Stimulated activated CD8-positive, alpha-beta memory T cell treated with anti-CD3 and anti-CD28 coated beads, Interleukin-7, amount 100 ng/mL, for 48 hours (primary cell): ENCODE measurements at regions not wholly inside any gene's neighbourhood (a gene's known extent, or its start where the extent isn't known, plus 50 kb on each side); places are given as distances from the start of the nearest gene placed in this dataset.
"Not testable (repeated sequence)": the region's sequence is repeated elsewhere in the genome, so short reads cannot be mapped to it uniquely, and the experiment has no call there.

Experiments used
- DNase-seq, 2 donors: peaks; one replicate each; pipeline ENCODE4 v3.0.0-alpha.2; 2020; ENCODE audit warnings: low read depth in 1 of 2; ENCODE audit errors: extremely low read depth in 1 of 2

GRCh38 chr14:99009871-99010270, 262.1 kb downstream of the BCL11B start:
- DNase-seq = no peak

GRCh38 chr14:99011385-99011784, 260.6 kb downstream of the BCL11B start:
- DNase-seq = no peak

GRCh38 chr14:99012703-99013102, 259.3 kb downstream of the BCL11B start:
- no peak for DNase-seq

DNA sequence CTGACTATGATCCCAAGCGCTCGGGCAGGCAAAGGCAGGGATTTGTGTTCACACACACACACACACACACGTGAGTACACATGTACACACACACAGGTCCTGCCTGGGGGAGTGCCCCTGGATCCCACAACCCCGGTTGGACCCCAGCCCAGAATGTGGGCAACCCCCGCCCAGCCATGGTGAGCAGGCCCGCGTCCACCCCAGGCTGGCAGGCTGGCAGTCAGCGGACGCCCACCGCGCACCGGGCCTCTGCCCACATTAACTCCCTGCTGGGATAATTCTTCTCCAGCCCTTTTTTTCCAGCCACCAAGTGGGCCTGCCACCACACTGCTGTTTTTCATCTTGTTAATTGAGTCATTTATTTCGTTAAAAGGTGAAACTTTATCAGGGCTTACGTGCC, 256.2 kb downstream of the BCL11B start:
- no peak for DNase-seq

- DNase-seq = no peak
Observed at GRCh38 chr14:99023371-99023770, 248.6 kb downstream of the BCL11B start.

DNA sequence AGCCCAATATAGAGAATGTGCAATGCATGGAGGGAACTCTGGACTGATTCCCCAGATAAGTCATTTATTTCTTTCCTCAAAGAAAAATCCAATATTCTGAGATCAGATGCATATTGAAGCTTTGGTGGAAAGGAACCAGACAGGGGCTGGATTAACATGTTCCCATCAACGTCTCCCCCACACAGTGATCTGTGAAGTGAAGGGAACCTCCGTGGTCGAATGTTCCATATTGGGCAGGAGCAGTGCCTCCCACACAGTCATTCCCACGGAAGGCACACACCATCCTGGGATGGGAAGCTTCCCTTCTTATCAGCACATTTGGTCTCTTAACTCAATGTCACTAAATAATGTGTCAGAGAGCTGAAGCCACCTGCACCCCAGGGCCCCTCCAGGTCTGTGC, 247.1 kb downstream of the BCL11B start:
- DNase-seq = no peak

DNA sequence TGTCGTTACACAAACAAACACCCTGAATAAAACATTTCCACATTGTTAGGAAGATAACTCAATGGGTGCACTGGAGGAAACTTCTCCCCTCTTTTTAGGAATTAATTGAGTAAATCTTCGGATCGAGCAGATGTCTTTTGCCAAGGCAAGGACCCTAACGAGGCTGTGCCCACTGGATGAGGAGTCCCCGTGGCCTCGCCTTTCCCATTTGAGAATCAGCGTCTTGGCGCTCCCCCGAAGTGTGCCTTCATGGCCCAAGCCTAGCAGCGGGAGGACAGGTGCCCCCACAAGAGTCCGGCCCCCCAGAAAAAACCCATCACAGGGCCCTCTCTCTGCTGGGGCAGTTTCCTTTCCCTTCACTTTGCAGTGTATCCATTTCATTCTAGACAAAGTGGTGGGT, 246.6 kb downstream of the BCL11B start:
- no peak for DNase-seq

DNA sequence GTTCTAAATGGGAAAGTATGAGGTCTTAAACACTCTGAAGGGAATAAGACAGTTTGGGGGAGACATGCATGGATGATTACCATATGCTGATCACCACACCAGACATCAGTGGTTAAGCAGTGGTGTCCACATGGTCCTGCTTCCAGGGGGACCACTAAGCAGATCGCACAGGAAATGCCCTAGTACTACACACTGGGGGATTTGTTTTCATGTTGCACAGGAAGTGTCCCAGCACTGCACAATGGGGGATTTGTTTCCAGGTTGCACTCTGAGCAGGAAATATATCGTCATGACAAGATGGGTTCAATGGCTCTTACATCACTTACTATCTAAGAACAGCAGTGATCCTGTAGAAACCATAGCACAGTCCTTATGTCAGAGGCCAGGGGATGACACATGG, 245.5 kb downstream of the BCL11B start:
- no peak for DNase-seq

DNA sequence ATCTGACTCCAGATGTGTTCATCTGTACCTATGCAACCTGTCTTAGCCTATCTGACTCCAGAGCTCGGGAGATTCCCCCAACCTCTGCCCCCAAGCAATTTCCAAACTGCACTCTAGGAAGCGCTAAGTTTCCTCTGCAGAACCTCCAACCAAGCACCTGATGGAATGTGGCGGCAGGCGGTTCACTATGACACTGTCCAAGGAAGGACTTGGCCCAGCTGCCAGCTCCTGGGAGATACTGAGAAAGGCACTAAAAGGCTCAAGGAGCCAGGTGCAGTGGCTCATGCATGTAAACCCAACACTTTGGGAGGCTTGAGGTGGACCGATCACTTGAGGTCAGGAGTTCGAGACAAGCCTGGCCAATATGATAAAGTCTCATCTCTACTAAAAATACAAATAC, 244.0 kb downstream of the BCL11B start:
- DNase-seq = no peak

- no peak for DNase-seq
Observed at GRCh38 chr14:99028521-99028920, 243.5 kb downstream of the BCL11B start.

DNA sequence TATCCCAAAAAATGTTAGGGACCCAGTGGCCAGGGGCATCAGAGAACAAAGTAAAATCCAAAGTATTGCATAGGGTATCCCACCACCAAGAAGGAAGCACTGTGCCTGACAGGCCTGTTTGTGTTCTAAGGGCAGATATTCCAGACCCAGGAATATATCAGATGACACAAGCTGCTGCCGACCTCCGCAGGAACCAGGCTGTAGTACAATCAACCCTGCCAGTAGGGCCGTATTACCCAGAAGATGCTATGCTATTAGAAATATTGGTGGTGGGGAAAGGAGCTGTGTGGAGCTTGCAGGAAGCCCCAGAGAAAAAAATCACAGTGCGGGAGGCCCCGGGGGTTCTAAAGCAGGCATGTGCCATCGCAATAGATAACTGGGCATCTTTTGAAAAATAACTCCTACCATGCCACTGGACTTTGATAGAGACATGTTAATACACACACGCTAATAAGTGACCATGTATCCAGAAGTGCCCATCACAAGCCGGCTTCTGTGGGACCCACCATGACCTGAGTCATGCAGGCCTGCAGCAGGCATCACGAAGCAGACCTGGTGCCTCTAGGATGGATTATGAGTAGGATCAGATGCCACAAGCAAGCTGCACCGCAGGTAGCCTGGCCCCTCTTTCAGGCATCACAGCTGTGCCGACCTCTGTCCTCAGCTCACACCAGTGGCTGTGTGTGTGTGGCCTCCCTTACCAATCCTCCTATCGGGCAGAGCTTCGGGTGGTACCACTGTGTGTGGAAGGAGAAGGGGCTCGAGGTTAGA, 242.7 kb downstream of the BCL11B start:
- no peak for DNase-seq

- no peak for DNase-seq
Observed at GRCh38 chr14:99029916-99030305, 242.1 kb downstream of the BCL11B start.

GRCh38 chr14:99030454-99030853, 241.5 kb downstream of the BCL11B start:
- DNase-seq = no peak

DNA sequence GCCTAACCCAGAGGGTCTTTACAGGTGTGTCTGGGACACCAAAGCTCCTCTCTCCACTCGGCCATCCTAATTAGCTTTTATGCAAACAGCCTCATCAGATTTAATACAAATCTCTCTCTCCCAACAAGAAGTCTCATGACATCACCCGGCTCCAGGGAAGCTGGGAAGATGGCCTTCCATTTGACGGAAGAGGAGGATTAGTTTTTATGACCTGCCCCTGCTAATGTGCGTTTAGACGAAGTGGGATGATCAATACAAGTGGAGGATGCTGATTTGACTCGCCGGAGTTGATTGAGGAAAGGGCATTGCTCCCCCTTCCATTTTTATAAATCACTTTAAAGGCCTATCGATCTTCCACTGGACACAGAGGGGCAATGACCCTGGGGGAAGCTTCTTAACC, 239.2 kb downstream of the BCL11B start:
- no peak for DNase-seq

GRCh38 chr14:99033951-99034350, 238.0 kb downstream of the BCL11B start:
- no peak for DNase-seq

DNA sequence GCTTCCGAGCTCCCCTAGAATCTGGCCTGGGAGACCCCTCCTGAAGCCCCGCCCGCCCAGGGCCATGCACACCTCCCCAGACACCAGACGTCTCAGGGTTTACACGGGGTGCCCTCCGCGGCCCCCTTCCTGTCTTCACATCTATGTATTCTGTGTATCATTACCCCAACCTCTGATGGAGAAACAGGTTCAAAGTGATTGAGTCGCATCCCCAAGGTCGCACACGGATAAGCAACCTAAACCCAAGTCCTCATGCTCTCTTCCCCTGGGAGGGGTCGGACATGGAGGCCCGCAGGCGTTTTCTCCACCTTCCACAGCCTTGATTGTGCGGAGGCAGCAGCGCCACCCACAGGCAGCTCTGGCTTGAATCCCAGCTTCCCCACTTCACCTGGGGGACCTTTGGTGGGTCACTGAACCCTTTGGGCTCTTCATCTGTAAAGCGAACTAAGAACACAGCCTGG, 237.3 kb downstream of the BCL11B start:
- DNase-seq = no peak

GRCh38 chr14:99035268-99035667, 236.7 kb downstream of the BCL11B start:
- DNase-seq = no peak

GRCh38 chr14:99035712-99036610, 236.0 kb downstream of the BCL11B start:
- no peak for DNase-seq

DNA sequence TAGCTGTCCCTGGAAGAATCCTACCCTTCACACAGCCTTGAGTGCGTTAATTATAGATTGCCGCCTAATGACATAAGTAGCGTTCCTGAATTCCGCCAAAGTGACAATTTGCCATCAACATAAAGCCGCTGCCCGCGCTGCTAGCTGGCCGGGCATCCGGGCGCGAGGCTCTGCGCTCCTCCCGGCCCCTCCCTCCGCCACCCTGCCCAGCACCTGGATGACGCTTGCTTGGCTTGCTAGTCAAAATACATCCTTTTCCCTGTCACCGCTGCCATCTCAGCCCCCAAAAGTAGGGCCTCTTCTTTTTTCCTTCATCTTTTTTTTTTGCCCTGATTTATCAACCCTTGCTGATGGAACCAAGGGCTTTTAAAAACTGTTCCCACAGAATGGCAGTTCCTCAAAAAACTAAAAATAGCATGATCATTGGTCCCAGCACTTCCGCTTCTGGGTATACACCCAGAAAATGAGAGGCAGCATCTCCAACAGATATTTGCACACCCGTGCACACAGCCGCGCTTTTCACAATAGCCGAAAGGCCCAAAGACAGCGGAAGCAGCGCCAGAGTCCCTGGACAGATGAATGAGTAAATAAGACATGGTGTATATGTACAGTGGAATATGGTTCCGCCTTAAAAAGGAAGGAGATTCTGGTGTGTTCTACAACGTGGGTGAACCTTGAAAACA, 235.2 kb downstream of the BCL11B start:
- DNase-seq = no peak

DNA sequence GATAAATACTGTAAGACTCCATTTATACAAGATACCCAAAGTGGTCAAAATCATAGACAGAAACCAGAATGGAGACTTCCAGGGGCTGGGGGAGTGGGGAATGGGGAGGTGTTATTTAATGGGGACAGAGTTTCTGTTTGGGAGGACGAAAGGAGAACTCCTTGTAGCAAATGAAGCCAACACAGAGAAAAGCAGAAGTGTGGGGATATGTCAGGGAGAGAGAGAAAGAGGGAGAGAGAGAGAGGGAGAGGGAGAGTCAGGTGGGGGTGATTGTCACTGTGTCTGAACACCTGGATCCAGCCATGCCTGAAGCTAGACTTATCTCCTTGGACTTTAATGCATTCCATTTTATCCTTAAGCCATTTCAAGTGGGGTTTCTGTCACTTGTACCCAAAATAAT, 234.7 kb downstream of the BCL11B start:
- DNase-seq = not testable (repeated sequence)

GRCh38 chr14:99037777-99038430, 234.1 kb downstream of the BCL11B start:
- DNase-seq = no peak
